ENCODE measurements at regions not wholly inside any gene's neighbourhood (a gene's known extent, or its start where the extent isn't known, plus 50 kb on each side); places are given as distances from the start of the nearest gene placed in this dataset.
"Not testable (repeated sequence)": the region's sequence is repeated elsewhere in the genome, so short reads cannot be mapped to it uniquely, and the experiment has no call there.

DNA sequence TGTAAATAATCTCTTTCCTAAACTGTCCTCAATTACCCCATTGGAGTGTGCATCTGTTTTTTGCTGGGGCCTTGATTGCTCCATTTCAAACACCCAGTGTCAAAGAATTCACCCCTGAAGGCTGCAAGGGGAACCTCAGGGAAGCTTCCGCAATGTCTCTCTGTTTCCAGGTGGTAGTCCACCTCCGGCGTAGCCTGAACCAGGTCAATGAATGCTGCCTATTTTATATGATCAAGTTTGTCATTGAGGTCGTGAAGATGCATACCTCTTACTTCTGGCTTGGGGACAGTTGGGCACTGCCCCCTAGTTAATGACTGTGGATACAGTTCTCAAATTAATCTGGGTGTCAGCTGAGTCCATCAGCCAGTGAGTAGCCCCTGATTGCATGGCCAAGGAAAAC, 79.1 kb downstream of the NPIPB5 start:
- TF ChIP-seq EZH2phosphoT487 (IDR thresholded peaks at IDR 0.05; ENCODE audit: unreplicated experiment); POLR2AphosphoS5 (IDR thresholded peaks at IDR 0.05; ENCODE audit: low read depth); JUNB (IDR thresholded peaks at IDR 0.05; ENCODE audit: unreplicated experiment); EZH2 (IDR thresholded peaks at IDR 0.05; ENCODE audit: low read depth, unreplicated experiment); CREB1 (CRISPR knock-in tag; IDR thresholded peaks at IDR 0.05; ENCODE audit: low read depth); NANOG (IDR thresholded peaks at IDR 0.05; ENCODE audit: borderline replicate concordance); ZNF331 (CRISPR knock-in tag; IDR thresholded peaks at IDR 0.05; ENCODE audit: low read depth): not testable (repeated sequence)
- TF ChIP-seq, protein P1, sequence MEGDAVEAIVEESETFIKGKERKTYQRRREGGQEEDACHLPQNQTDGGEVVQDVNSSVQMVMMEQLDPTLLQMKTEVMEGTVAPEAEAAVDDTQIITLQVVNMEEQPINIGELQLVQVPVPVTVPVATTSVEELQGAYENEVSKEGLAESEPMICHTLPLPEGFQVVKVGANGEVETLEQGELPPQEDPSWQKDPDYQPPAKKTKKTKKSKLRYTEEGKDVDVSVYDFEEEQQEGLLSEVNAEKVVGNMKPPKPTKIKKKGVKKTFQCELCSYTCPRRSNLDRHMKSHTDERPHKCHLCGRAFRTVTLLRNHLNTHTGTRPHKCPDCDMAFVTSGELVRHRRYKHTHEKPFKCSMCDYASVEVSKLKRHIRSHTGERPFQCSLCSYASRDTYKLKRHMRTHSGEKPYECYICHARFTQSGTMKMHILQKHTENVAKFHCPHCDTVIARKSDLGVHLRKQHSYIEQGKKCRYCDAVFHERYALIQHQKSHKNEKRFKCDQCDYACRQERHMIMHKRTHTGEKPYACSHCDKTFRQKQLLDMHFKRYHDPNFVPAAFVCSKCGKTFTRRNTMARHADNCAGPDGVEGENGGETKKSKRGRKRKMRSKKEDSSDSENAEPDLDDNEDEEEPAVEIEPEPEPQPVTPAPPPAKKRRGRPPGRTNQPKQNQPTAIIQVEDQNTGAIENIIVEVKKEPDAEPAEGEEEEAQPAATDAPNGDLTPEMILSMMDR (conservative IDR thresholded peaks at IDR 0.05; ENCODE audit: low read depth in 2 of 2): not testable (repeated sequence)
- TF ChIP-seq, protein P2, sequence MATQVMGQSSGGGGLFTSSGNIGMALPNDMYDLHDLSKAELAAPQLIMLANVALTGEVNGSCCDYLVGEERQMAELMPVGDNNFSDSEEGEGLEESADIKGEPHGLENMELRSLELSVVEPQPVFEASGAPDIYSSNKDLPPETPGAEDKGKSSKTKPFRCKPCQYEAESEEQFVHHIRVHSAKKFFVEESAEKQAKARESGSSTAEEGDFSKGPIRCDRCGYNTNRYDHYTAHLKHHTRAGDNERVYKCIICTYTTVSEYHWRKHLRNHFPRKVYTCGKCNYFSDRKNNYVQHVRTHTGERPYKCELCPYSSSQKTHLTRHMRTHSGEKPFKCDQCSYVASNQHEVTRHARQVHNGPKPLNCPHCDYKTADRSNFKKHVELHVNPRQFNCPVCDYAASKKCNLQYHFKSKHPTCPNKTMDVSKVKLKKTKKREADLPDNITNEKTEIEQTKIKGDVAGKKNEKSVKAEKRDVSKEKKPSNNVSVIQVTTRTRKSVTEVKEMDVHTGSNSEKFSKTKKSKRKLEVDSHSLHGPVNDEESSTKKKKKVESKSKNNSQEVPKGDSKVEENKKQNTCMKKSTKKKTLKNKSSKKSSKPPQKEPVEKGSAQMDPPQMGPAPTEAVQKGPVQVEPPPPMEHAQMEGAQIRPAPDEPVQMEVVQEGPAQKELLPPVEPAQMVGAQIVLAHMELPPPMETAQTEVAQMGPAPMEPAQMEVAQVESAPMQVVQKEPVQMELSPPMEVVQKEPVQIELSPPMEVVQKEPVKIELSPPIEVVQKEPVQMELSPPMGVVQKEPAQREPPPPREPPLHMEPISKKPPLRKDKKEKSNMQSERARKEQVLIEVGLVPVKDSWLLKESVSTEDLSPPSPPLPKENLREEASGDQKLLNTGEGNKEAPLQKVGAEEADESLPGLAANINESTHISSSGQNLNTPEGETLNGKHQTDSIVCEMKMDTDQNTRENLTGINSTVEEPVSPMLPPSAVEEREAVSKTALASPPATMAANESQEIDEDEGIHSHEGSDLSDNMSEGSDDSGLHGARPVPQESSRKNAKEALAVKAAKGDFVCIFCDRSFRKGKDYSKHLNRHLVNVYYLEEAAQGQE (IDR thresholded peaks at IDR 0.05; ENCODE audit: unreplicated experiment): not testable (repeated sequence)
- TF ChIP-seq, protein P3, sequence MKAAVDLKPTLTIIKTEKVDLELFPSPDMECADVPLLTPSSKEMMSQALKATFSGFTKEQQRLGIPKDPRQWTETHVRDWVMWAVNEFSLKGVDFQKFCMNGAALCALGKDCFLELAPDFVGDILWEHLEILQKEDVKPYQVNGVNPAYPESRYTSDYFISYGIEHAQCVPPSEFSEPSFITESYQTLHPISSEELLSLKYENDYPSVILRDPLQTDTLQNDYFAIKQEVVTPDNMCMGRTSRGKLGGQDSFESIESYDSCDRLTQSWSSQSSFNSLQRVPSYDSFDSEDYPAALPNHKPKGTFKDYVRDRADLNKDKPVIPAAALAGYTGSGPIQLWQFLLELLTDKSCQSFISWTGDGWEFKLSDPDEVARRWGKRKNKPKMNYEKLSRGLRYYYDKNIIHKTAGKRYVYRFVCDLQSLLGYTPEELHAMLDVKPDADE (IDR thresholded peaks at IDR 0.05): not testable (repeated sequence)
